Suppressor macrophage treated with lipopolysaccharide for 4 hours (primary cell): ENCODE measurements at regions not wholly inside any gene's neighbourhood (a gene's known extent, or its start where the extent isn't known, plus 50 kb on each side); places are given as distances from the start of the nearest gene placed in this dataset.
A peak's percentile ranks its signal among the peaks of the same experiment; 100 is the strongest.

Experiments
- DNase-seq: peaks from one replicate; pipeline ENCODE4 v3.0.0-alpha.2; 2020

- DNase-seq, result no peak
Observed at GRCh38 chr2:12033494-12033893, 287.1 kb downstream of the LPIN1 start.

- DNase-seq, result no peak
Observed at GRCh38 chr2:12034382-12034781, 287.9 kb downstream of the LPIN1 start.

GRCh38 chr2:12035029-12035720 lies 288.7 kb downstream of the LPIN1 start:
- DNase-seq, result no peak

- DNase-seq, result no peak
Observed at GRCh38 chr2:12035956-12036639, 289.7 kb downstream of the LPIN1 start.

GRCh38 chr2:12036640-12036983 lies 290.2 kb downstream of the LPIN1 start:
- DNase-seq, result no peak

- DNase-seq, result no peak
Observed at GRCh38 chr2:12037301-12037700, 290.9 kb downstream of the LPIN1 start.

GRCh38 chr2:12041236-12041635 lies 294.8 kb downstream of the LPIN1 start:
- DNase-seq, result no peak

GRCh38 chr2:12043131-12043530 lies 296.7 kb downstream of the LPIN1 start:
- DNase-seq, result peak; percentile 32

- peak; percentile 35 for DNase-seq
Observed at GRCh38 chr2:12044857-12045256, 298.4 kb downstream of the LPIN1 start.

GRCh38 chr2:12045864-12046291 lies 299.4 kb downstream of the LPIN1 start:
- peak; percentile 44 for DNase-seq

GRCh38 chr2:12046641-12047040 lies 300.2 kb downstream of the LPIN1 start:
- DNase-seq, result no peak

- DNase-seq, result no peak
Observed at GRCh38 chr2:12047761-12048160, 301.3 kb downstream of the LPIN1 start.

GRCh38 chr2:12048550-12048949 lies 302.1 kb downstream of the LPIN1 start:
- DNase-seq, result no peak

GRCh38 chr2:12050396-12050795 lies 304.0 kb downstream of the LPIN1 start:
- DNase-seq, result peak; percentile 64

- peak; percentile 12 for DNase-seq
Observed at GRCh38 chr2:12051831-12052230, 305.4 kb downstream of the LPIN1 start.

- peak; percentile 23 for DNase-seq
Observed at GRCh38 chr2:12052796-12053195, 306.4 kb downstream of the LPIN1 start.

GRCh38 chr2:12054956-12055618 lies 308.7 kb downstream of the LPIN1 start:
- DNase-seq, result no peak

- peak; percentile 48 for DNase-seq
Observed at GRCh38 chr2:12057436-12058166, 311.2 kb downstream of the LPIN1 start.

GRCh38 chr2:12059616-12060441 lies 313.4 kb downstream of the LPIN1 start:
- DNase-seq, result no peak

- no peak for DNase-seq
Observed at GRCh38 chr2:12060886-12061285, 314.5 kb downstream of the LPIN1 start.

GRCh38 chr2:12061286-12062052 lies 315.0 kb downstream of the LPIN1 start:
- no peak for DNase-seq

- DNase-seq, result no peak
Observed at GRCh38 chr2:12062053-12062395, 315.6 kb downstream of the LPIN1 start.
